ENCODE measurements at regions not wholly inside any gene's neighbourhood (a gene's known extent, or its start where the extent isn't known, plus 50 kb on each side); places are given as distances from the start of the nearest gene placed in this dataset.

DNA sequence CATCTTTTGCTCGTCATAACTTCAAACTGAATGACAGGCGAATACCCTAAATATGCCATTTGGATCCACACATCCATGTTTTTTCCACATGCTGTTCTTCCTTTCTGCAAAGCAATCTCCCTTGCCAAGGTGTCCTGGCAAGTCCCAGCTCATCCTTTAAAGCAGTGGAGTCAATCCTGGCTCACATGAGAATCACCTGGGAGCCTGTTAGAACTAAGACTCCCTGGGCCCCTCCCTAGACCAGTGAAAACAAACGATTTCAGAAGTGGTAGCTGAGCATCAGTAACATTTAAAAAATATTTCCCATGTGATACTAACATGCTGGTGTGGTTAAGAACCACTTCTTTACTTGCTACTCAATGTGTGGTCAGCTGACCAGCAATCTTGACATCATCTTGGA is 50.6 kb upstream of the PARD3B start:
- Histone ChIP-seq H3K27me3 (ENCODE audit: low read length) (no peaks in the 10 kb centered on the region), H3F3A (ENCODE audit: insufficient read depth) (no peaks in the 10 kb centered on the region), H3K4me3 (ENCODE audit: insufficient read depth, low read length, poor library complexity, severe bottlenecking) (no peak overlapping the region), H3K9me3 (ENCODE audit: insufficient read depth, low read length) (no peaks in the 10 kb centered on the region), H2AFZ (ENCODE audit: low read depth, low read length, severe bottlenecking) (no peak overlapping the region), H3K9me2 (replicated peaks; ENCODE audit: insufficient read depth, low read length) (no peaks in the 10 kb centered on the region), H3K9ac (ENCODE audit: low read length) (no peak overlapping the region), H3K27ac (ENCODE audit: low read depth, low read length) (no peak overlapping the region), H3K36me3 (ENCODE audit: low read length) (no peaks in the 10 kb centered on the region), H3K79me2 (ENCODE audit: insufficient read depth, low read length) (no peaks in the 10 kb centered on the region), H3K4me2 (ENCODE audit: low read depth, low read length, poor library complexity, severe bottlenecking) (no peak overlapping the region), H4K20me1 (ENCODE audit: low read depth, low read length) (no peaks in the 10 kb centered on the region)
- TF ChIP-seq, protein P1, sequence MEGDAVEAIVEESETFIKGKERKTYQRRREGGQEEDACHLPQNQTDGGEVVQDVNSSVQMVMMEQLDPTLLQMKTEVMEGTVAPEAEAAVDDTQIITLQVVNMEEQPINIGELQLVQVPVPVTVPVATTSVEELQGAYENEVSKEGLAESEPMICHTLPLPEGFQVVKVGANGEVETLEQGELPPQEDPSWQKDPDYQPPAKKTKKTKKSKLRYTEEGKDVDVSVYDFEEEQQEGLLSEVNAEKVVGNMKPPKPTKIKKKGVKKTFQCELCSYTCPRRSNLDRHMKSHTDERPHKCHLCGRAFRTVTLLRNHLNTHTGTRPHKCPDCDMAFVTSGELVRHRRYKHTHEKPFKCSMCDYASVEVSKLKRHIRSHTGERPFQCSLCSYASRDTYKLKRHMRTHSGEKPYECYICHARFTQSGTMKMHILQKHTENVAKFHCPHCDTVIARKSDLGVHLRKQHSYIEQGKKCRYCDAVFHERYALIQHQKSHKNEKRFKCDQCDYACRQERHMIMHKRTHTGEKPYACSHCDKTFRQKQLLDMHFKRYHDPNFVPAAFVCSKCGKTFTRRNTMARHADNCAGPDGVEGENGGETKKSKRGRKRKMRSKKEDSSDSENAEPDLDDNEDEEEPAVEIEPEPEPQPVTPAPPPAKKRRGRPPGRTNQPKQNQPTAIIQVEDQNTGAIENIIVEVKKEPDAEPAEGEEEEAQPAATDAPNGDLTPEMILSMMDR (IDR thresholded peaks at IDR 0.05; ENCODE audit: insufficient read depth, low read length, poor library complexity, severe bottlenecking): no peak
- no peak for TF ChIP-seq EZH2phosphoT487 (conservative IDR thresholded peaks at IDR 0.05; ENCODE audit: low read length)

DNA sequence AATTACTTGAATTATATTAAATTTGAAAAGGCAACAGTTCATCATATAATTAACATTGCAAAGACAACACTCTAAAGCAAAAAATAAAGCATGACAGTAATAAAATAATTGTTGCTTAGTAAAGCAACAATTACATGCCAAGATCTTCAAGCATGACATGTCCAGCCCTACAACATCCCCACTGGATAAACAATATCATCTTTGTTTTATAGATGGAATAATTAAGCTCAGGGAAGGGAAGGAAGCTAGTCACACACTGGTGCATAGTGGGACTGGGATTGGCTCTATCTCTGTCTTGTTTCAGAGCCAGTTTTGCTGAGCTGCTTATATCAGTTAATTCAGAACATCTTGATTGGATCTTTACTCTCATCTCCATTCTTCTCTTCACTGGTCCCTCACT is 49.9 kb upstream of the PARD3B start:
- no peaks in the 10 kb centered on the region for H3K9me2 ChIP-seq (replicated peaks; ENCODE audit: insufficient read depth, low read length)
- H3K27me3 ChIP-seq (ENCODE audit: low read length): no peaks in the 10 kb centered on the region
- H3K36me3 ChIP-seq (ENCODE audit: low read length): no peaks in the 10 kb centered on the region
- no peak overlapping the region for H3K4me2 ChIP-seq (ENCODE audit: low read depth, low read length, poor library complexity, severe bottlenecking)
- no peak overlapping the region for H2AFZ ChIP-seq (ENCODE audit: low read depth, low read length, severe bottlenecking)
- H3K4me3 ChIP-seq (ENCODE audit: insufficient read depth, low read length, poor library complexity, severe bottlenecking): no peak overlapping the region
- H3K79me2 ChIP-seq (ENCODE audit: insufficient read depth, low read length): no peaks in the 10 kb centered on the region
- no peaks in the 10 kb centered on the region for H3K9me3 ChIP-seq (ENCODE audit: insufficient read depth, low read length)
- no peaks in the 10 kb centered on the region for H4K20me1 ChIP-seq (ENCODE audit: low read depth, low read length)
- no peaks in the 10 kb centered on the region for H3F3A ChIP-seq (ENCODE audit: insufficient read depth)
- TF ChIP-seq, protein P1 (IDR thresholded peaks at IDR 0.05; ENCODE audit: insufficient read depth, low read length, poor library complexity, severe bottlenecking): no peak
- no peak for TF ChIP-seq EZH2phosphoT487 (conservative IDR thresholded peaks at IDR 0.05; ENCODE audit: low read length)
- H3K9ac ChIP-seq (ENCODE audit: low read length): no peak overlapping the region
- H3K27ac ChIP-seq (ENCODE audit: low read depth, low read length): no peak overlapping the region
